Calu3 (cell line): ENCODE measurements at regions not wholly inside any gene's neighbourhood (a gene's known extent, or its start where the extent isn't known, plus 50 kb on each side); places are given as distances from the start of the nearest gene placed in this dataset.

Experiments
- BruUV-seq: library from RNA; stranded (reverse); fragments of 400-500 nt; replicated peaks from 2 replicates; lab custom pipeline; 2021; lab: Mats Ljungman, UMichigan
- CTCF ChIA-PET: fragments of 300-600 bp; sonication (Branson Sonifier 250); formaldehyde crosslinking; loops from one replicate; lab custom pipeline; 2022; ENCODE audit warnings: antibody characterized with exemption; lab: Charles Lee
- DNase-seq: peaks from one replicate; pipeline ENCODE4 v3.0.0; 2022
- H3K27ac Mint-ChIP-seq: one replicate; pipeline ENCODE4 v1.8.0; 2022; ENCODE audit warnings: mixed read lengths; ENCODE audit not compliant: unreplicated experiment
- H3K27me3 Mint-ChIP-seq: one replicate; pipeline ENCODE4 v1.8.0; 2022; ENCODE audit warnings: mixed read lengths; ENCODE audit not compliant: unreplicated experiment
- H3K36me3 Mint-ChIP-seq: one replicate; pipeline ENCODE4 v1.8.0; 2022; ENCODE audit warnings: mild to moderate bottlenecking, moderate library complexity, mixed read lengths; ENCODE audit not compliant: insufficient read depth, unreplicated experiment
- H3K4me1 Mint-ChIP-seq: one replicate; pipeline ENCODE4 v1.8.0; 2022; ENCODE audit warnings: mild to moderate bottlenecking, low read depth, mixed read lengths; ENCODE audit not compliant: unreplicated experiment
- H3K4me3 Mint-ChIP-seq: one replicate; pipeline ENCODE4 v1.8.0; 2022; ENCODE audit warnings: mild to moderate bottlenecking, low read depth, moderate library complexity, mixed read lengths; ENCODE audit not compliant: unreplicated experiment
- H3K9me3 Mint-ChIP-seq: one replicate; pipeline ENCODE4 v1.8.0; 2022; ENCODE audit warnings: low read depth, mixed read lengths; ENCODE audit not compliant: unreplicated experiment
- intact Hi-C: fragments of 100-400 bp; cut with micrococcal nuclease; formaldehyde crosslinking; loops from one replicate; pipeline ENCODE4 v1.10.0; 2022; ENCODE audit not compliant: unreplicated experiment
- TF ChIP-seq, protein P1 (sequence below): fragments of 200-600 bp; IDR thresholded peaks from one replicate; pipeline ENCODE4 v1.8.0; 2022; ENCODE audit warnings: antibody characterized with exemption; ENCODE audit not compliant: unreplicated experiment

DNA sequence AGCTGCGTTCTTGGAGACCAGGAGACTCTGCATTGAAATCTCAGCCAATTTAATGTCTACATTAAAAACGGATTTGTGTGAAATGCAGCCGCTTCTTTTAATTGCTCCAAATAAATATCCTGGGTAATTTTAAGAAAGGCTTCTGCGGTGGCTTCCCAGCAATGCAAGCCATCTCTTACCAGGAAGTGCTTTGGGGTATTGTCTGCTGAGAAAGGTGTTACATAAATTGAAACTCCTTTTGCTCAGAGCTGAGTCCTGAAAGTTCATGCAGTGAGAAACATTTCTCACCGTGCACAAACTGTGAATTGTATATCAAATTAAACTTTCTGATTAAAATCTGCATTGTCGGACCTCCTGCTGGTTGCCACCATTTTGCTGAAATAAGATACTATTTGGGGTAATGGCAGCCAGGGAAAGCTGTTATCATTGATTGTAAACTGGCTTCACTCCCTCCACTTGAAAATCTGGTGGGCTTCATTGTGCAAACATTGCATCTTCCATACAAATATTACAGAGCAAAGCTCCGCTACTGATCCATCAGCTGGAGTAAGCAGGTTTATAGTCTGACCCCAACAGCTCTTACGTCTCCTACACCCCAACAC lies 59.5 kb downstream of the ZIC5 start:
- Mint-ChIP-seq H3K4me3 (no peak overlapping the region), H3K4me1 (no peaks in the 10 kb centered on the region), H3K9me3 (no peaks in the 10 kb centered on the region), H3K36me3 (no peaks in the 10 kb centered on the region), H3K27me3 (peaks cover 14% of the 10 kb centered on the region), H3K27ac (no peak overlapping the region)
- no peak for DNase-seq
- no TSS peak for BruUV-seq
- CTCF ChIA-PET = interaction anchor here (0.7 kb wide), 1 partner anchor 388 kb away, joined by 3 read pairs; no protein-coding TSS in a partner anchor
- intact Hi-C loops = no loop called here
- TF ChIP-seq, protein P1, sequence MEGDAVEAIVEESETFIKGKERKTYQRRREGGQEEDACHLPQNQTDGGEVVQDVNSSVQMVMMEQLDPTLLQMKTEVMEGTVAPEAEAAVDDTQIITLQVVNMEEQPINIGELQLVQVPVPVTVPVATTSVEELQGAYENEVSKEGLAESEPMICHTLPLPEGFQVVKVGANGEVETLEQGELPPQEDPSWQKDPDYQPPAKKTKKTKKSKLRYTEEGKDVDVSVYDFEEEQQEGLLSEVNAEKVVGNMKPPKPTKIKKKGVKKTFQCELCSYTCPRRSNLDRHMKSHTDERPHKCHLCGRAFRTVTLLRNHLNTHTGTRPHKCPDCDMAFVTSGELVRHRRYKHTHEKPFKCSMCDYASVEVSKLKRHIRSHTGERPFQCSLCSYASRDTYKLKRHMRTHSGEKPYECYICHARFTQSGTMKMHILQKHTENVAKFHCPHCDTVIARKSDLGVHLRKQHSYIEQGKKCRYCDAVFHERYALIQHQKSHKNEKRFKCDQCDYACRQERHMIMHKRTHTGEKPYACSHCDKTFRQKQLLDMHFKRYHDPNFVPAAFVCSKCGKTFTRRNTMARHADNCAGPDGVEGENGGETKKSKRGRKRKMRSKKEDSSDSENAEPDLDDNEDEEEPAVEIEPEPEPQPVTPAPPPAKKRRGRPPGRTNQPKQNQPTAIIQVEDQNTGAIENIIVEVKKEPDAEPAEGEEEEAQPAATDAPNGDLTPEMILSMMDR = no peak

DNA sequence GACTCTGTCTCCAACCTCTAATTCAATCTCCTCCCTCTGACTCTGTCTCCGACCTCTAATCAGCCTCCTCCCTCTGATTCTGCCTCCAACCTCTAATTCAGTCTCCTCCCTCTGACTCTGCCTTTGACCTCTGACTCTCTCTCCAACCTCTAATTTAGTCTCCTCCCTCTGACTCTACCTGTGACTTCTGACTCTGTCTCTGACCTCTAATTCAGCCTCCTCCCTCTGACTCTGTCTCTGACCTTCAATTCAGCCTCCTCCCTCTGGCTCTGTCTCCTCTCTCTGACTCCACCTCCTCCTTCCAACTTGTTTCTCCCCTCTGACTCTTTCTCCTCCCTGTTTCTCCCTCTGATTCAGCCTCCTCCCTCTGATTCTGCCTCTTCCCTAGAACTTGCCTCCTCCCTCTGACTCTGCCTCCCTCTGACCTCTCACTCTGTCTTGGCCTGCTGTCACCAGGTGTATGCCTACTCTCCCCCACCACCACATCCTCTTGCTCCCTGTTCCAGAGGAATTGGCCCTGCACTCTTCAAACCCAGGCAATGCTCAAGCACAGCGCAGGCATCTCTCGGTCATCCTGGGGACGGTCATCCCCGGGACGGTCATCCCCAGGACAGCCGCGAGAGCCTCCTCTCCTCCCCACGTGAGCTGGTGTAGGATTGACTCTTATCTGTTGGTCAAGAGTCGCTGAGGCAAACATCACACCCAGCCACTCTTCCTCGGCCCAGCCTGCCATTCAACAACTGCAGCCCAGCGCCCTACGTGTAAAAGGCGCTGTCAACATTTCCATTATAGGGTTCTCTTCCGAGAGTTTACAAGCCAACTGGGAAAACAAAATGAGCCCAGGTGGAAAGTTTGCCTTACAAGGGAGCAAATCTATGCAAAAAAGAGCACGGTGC lies 60.2 kb downstream of the ZIC5 start:
- intact Hi-C loops = no loop called here
- CTCF ChIA-PET = no interaction called here
- no peaks in the 10 kb centered on the region for H3K36me3 Mint-ChIP-seq
- no peak overlapping the region for H3K27ac Mint-ChIP-seq
- H3K4me1 Mint-ChIP-seq = no peaks in the 10 kb centered on the region
- no TSS peak for BruUV-seq
- no peak overlapping the region for H3K4me3 Mint-ChIP-seq
- TF ChIP-seq, protein P1 = no peak
- DNase-seq = no peak
- no peaks in the 10 kb centered on the region for H3K9me3 Mint-ChIP-seq
- H3K27me3 Mint-ChIP-seq = peaks cover 14% of the 10 kb centered on the region

DNA sequence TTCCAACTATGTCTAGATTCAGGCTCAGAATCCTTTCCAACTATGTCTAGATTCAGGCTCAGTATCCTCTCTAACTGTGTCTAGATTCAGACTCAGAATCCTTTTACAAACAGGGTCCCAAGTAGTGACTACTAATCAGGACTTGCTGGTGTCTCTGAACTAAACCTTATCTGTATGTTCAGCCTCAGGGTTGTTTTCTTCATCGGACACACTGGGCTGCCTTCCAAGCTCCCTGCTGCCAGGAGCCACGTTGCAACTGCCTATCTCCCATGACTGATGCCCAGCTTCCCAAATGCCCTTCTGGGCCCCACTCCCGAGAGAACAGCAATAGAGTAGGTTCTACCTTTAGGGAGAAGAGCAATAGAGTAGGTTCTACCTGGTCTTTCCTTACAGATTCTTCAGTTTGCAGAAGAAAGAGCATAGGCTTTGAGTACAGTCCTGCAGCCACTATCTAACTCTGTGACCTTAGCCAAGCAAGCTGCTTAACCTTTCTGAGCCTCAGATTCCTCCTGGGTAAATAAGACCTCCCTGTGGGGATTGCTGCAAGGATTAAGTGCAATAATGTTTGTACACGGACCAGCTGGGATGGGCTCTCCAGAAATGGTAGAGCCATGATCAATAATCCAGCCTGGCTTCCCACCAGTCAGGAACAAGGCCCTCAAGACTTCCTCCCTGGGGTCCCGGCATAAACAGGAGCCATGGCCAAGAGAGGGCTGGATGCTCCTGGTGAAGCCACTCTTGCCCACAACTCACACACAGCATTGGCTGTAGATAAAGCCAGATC lies 61.5 kb downstream of the ZIC5 start:
- DNase-seq = no peak
- Mint-ChIP-seq H3K27ac (no peak overlapping the region), H3K27me3 (peaks cover 14% of the 10 kb centered on the region), H3K4me3 (no peak overlapping the region), H3K4me1 (no peaks in the 10 kb centered on the region), H3K9me3 (no peaks in the 10 kb centered on the region), H3K36me3 (no peaks in the 10 kb centered on the region)
- TF ChIP-seq, protein P1 = no peak
- CTCF ChIA-PET = no interaction called here
- intact Hi-C loops = no loop called here
- no TSS peak for BruUV-seq

DNA sequence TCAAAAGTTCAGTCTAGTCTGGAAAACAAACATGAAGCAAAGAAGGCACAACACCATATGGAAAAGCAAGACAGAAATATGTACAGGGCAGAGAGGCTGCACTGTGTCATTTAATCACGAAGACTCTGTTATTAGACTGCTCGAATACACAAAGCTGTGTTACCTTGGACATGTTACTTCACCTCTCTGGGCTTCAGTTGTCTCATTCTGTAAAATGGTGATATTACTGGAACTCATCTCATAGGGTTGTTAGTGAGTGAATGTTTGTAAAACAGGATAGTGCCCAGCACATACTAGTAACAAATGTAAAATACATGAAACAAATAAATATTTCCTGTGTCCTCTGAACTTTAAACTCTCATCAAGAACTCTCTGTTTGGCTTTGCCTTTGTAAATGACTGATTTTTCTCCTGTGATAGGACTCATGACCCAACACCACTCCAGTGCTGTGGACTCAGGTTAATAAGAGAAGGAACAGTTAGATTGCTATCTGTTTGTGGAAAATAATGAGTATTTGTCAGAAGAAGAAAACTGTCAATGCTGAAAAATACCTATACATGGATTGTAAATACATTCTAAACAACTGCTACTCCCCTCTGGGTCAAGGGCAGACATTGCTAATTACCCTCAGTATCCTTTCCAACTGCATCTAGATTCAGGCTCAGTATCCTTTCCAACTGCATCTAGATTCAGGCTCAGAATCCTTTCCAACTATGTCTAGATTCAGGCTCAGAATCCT lies 62.3 kb downstream of the ZIC5 start:
- intact Hi-C loops = no loop called here
- Mint-ChIP-seq H3K27me3 (peaks cover 14% of the 10 kb centered on the region), H3K9me3 (no peaks in the 10 kb centered on the region), H3K4me3 (no peak overlapping the region), H3K27ac (no peak overlapping the region), H3K4me1 (no peaks in the 10 kb centered on the region), H3K36me3 (no peaks in the 10 kb centered on the region)
- BruUV-seq = no TSS peak
- CTCF ChIA-PET = no interaction called here
- TF ChIP-seq, protein P1 = no peak
- no peak for DNase-seq
